Bronchial epithelial cell (primary cell): ENCODE measurements at regions not wholly inside any gene's neighbourhood (a gene's known extent, or its start where the extent isn't known, plus 50 kb on each side); places are given as distances from the start of the nearest gene placed in this dataset.
A peak's percentile ranks its signal among the peaks of the same experiment; 100 is the strongest.

ENCODE experiments used
- DNase-seq: peaks from one replicate; pipeline ENCODE4 v3.0.0-alpha.2; 2010; ENCODE audit warnings: low read depth
- FAIRE-seq: peaks from 2 replicates; lab custom pipeline; 2011; peaks lifted over from hg19 to GRCh38; lab: Jason Lieb, UNC
- H3K27me3 ChIP-seq: 2 replicates; pipeline ENCODE4 v1.5.1; 2011; ENCODE audit warnings: low read length; ENCODE audit not compliant: control insufficient read depth, insufficient read depth
- H3K36me3 ChIP-seq: 2 replicates; pipeline ENCODE4 v1.5.1; 2011; ENCODE audit warnings: low read length; ENCODE audit not compliant: control insufficient read depth, insufficient read depth
- H3K4me3 ChIP-seq: 2 replicates; pipeline ENCODE4 v1.5.1; 2011; ENCODE audit warnings: mild to moderate bottlenecking, low read depth, low read length, control low read depth
- TF ChIP-seq, protein P1 (sequence below): IDR thresholded peaks from 2 replicates; pipeline ENCODE4 v1.5.1; 2011; ENCODE audit warnings: mild to moderate bottlenecking, moderate library complexity, low read length, control low read depth, inconsistent platforms; ENCODE audit not compliant: insufficient read depth, severe bottlenecking

DNA sequence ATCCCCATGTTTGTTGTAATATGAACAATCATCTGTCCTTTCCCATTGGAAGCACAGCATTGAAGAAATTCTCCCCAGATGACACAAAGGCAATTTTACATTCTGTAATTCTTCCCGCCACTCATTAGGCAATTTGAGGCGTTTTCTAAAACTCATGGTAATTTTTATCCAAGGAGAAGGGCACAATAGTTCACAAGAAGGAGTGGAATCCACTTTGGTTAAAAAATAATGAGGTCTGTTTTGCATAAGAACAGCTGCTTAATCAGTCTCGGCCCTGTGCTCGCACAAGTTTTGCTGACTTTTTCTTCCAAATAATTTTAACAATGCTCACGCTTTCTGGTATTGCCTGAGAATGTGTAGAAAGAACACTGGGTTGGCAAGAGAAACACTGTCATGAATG, 94.0 kb downstream of the CAVIN4 start:
- TF ChIP-seq, protein P1, sequence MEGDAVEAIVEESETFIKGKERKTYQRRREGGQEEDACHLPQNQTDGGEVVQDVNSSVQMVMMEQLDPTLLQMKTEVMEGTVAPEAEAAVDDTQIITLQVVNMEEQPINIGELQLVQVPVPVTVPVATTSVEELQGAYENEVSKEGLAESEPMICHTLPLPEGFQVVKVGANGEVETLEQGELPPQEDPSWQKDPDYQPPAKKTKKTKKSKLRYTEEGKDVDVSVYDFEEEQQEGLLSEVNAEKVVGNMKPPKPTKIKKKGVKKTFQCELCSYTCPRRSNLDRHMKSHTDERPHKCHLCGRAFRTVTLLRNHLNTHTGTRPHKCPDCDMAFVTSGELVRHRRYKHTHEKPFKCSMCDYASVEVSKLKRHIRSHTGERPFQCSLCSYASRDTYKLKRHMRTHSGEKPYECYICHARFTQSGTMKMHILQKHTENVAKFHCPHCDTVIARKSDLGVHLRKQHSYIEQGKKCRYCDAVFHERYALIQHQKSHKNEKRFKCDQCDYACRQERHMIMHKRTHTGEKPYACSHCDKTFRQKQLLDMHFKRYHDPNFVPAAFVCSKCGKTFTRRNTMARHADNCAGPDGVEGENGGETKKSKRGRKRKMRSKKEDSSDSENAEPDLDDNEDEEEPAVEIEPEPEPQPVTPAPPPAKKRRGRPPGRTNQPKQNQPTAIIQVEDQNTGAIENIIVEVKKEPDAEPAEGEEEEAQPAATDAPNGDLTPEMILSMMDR = no peak
- FAIRE-seq = no peak

GRCh38 chr9:100673249-100673648, 95.4 kb downstream of the CAVIN4 start:
- DNase-seq (no peak), FAIRE-seq (no peak)
- Histone ChIP-seq H3K27me3 (no peaks in the 10 kb centered on the region), H3K36me3 (no peaks in the 10 kb centered on the region), H3K4me3 (no peak overlapping the region)
- TF ChIP-seq, protein P1 = no peak

More for the DNA sequence above, 94.0 kb downstream of the CAVIN4 start:
- H3K36me3 ChIP-seq = no peaks in the 10 kb centered on the region
- DNase-seq = no peak
- H3K27me3 ChIP-seq = no peaks in the 10 kb centered on the region
- H3K4me3 ChIP-seq = no peak overlapping the region

DNA sequence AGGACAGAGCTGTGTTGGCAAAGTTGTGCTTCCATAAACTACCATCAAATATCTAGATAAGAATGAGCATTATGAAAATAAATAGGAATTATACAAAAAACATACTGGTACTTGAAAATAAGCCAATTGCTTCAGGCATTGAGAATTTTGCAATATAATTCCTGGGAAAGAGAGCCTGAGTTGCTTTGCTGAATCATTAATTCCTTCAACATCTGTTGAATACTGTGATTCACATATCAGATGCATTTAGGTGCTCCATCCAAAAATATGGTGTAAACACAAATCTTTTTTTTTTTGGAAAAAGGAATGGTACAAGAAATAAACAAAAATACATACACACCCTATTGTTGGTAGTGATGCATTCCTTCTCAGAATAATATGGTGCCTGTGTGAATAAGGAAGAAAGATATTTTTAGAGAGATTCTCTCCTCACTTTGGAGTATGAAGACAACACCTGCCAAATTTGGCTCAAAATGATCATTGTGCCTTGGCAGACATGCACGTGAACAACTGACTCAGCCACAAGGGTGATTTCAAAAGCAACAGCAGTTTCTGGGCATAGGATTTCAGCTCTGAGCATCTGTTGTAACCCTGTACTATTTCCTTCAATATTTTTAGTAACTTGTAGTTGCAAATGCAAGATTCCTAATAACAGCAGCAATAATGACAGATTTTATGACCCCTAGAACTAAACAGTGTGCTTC, 96.7 kb downstream of the CAVIN4 start:
- Histone ChIP-seq H3K4me3 (no peak overlapping the region), H3K27me3 (no peaks in the 10 kb centered on the region), H3K36me3 (no peaks in the 10 kb centered on the region)
- DNase-seq (peak; percentile 3), FAIRE-seq (no peak)
- TF ChIP-seq, protein P1 = no peak

- Histone ChIP-seq H3K4me3 (no peak overlapping the region), H3K27me3 (no peaks in the 10 kb centered on the region), H3K36me3 (no peaks in the 10 kb centered on the region)
- no peak for FAIRE-seq
- peak; percentile 5 for DNase-seq
- TF ChIP-seq, protein P1 = no peak
Observed at GRCh38 chr9:100679834-100680233, 102.0 kb downstream of the CAVIN4 start.

GRCh38 chr9:100686420-100686819, 108.5 kb downstream of the CAVIN4 start:
- H3K27me3 ChIP-seq = no peaks in the 10 kb centered on the region
- FAIRE-seq (no peak), DNase-seq (no peak)
- no peaks in the 10 kb centered on the region for H3K36me3 ChIP-seq
- no peak overlapping the region for H3K4me3 ChIP-seq
- TF ChIP-seq, protein P1 = no peak

DNA sequence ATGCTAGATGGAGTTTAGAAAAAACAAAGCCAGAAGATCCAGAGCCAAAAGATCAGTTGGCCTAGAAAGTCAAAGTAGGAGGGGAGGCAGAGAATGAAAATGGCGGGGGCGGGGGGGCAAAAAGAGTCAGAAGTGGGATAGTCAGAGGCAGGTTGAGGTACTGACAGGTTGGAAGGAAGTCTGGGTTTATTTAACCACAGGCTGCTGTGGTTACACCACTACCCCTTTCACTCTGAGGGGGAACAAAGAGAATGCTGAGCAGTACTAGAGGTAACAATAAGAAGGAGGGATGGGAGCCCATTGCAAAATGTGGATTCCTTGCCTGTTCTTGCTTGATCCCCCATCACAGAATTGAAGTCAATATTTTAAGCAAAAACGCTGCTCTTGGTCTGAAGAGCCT, 111.8 kb downstream of the CAVIN4 start:
- FAIRE-seq = no peak
- Histone ChIP-seq H3K36me3 (no peaks in the 10 kb centered on the region), H3K27me3 (no peaks in the 10 kb centered on the region), H3K4me3 (no peak overlapping the region)
- DNase-seq = no peak
- TF ChIP-seq, protein P1 = no peak
